Aorta (tissue), 5 donors: ENCODE measurements at regions not wholly inside any gene's neighbourhood (a gene's known extent, or its start where the extent isn't known, plus 50 kb on each side); places are given as distances from the start of the nearest gene placed in this dataset.

ENCODE experiments used
- ATAC-seq: fragments of 200-7000 bp; cut with Tn5 transposase; one replicate; pipeline ENCODE4 v1.9.1; 2022; ENCODE audit warnings: moderate library complexity; ENCODE audit not compliant: low FRiP score
- DNase-seq, 2 donors: peaks; one replicate each; pipeline ENCODE4 v3.0.0-alpha.2; 2020
- H3K27ac ChIP-seq, 2 donors: one replicate each; pipeline ENCODE4 v1.5.1; 2013; ENCODE audit warnings: low read length in 2 of 2, mild to moderate bottlenecking in 2 of 2, moderate library complexity in 2 of 2, control low read depth in 1 of 2, inconsistent platforms in 1 of 2, low read depth in 1 of 2
- H3K27me3 ChIP-seq, 2 donors: one replicate each; pipeline ENCODE4 v1.6.1; 2013; ENCODE audit warnings: control low read depth in 1 of 2, low read length in 1 of 2, mild to moderate bottlenecking in 1 of 2, moderate library complexity in 1 of 2; ENCODE audit not compliant: insufficient read depth in 2 of 2, control insufficient read depth in 1 of 2
- H3K36me3 ChIP-seq, 2 donors: one replicate each; pipeline ENCODE4 v1.6.1; 2013; ENCODE audit warnings: control low read depth in 1 of 2, low read length in 1 of 2, mild to moderate bottlenecking in 1 of 2; ENCODE audit not compliant: insufficient read depth in 2 of 2, control insufficient read depth in 1 of 2
- H3K4me1 ChIP-seq, 2 donors: one replicate each; pipeline ENCODE4 v1.6.1; 2013; ENCODE audit warnings: low read length in 2 of 2, control low read depth in 1 of 2, mild to moderate bottlenecking in 1 of 2, moderate library complexity in 1 of 2; ENCODE audit not compliant: insufficient read depth in 2 of 2, control insufficient read depth in 1 of 2
- H3K4me3 ChIP-seq, 2 donors: one replicate each; pipeline ENCODE4 v1.5.1; 2013; ENCODE audit warnings: low read length in 2 of 2, control low read depth in 1 of 2, mild to moderate bottlenecking in 1 of 2
- H3K9me3 ChIP-seq: one replicate; pipeline ENCODE4 v1.6.1; 2013; ENCODE audit warnings: mild to moderate bottlenecking, low read length; ENCODE audit not compliant: control insufficient read depth
- WGBS, 2 donors: extraction: QIAGEN DNeasy Blood & Tissue Kit; methylation state at CpG; one replicate each; pipeline ENCODE4 v1.1.7; 2013; 5-methylcytosine and 5-hydroxymethylcytosine counted together
- intact Hi-C, 2 donors: fragments of 100-400 bp; cut with DNase I; formaldehyde crosslinking; loops; one replicate each; pipeline versions ENCODE4 v1.14.2 to v1.15.0; 2022
- donor health status: healthy with polysubstance abuse.
- donor health status: Bipolar disorder and iron deficiency.
- donor health status: DM: no; HTN: no; CAD: no.
- donor health status: DM: no; HTN: no; CAD: no.
- donor health status: DM: yes; HTN: yes; CAD: no.

GRCh38 chr22:48575618-48576332 is 1251.9 kb downstream of the BRD1 start:
- Histone ChIP-seq H3K36me3 (no peaks in the 10 kb centered on the region), H3K4me3 (peak overlapping the region; percentile 41 to 79), H3K9me3 (no peaks in the 10 kb centered on the region), H3K4me1 (no peaks in the 10 kb centered on the region), H3K27ac (peak overlapping the region in 1 of 2 donors; percentile 6), H3K27me3 (no peaks in the 10 kb centered on the region)
- no peak for ATAC-seq
- 1 to 2% methylated on average over 15 to 118 of the region's 120 CpGs for WGBS, 2 donors
- peak in 1 of 2 donors; percentile 28 for DNase-seq
- intact Hi-C loops = loop anchor here (1.0 to 10.0 kb wide), 4 partner anchors 369 to 732 kb away; no protein-coding TSS in a partner anchor

DNA sequence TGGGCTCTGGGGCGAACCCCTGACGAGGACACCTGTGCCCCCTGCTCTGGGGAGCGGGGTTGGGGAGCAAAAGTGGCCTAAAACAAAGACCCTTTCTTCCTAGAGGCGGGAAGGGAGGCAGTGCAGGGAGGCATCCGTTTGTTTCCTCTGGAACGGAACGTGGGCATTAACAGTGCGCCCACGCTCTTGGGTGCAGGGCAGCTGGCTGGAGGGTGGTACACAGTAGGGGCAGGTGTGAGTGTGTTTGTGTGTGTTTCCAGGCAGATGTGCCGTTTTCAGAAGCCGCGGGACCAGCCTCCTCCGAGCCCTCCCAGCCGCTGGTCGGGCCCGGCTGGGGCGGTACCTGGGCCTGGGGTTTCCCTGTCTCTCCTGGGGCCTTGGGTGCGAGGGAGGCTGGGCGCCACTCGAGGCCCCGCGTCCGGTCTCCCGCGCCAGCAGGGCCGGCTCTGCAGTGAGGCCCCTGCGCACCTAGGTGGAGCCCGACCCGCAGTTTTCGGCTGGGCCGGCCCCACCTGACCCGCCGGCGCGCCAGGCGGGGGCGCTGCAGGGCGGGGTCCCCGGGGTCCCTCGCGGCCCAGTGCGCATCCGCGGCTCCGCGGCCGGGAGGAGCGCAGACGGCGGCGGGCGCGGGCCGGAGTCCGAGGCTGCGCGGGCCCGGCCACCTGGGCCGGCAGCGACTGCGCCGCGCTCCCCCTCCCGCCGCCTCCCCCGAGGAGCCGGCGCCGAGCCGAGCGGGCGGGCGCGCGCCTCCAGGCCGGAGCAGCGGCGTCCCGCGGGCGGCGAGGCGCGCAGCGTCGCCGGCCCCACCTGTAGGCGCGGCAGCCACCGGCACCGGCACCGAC is 1252.7 kb downstream of the BRD1 start:
- Histone ChIP-seq H3K4me3 (peak overlapping the region; percentile 41 to 79), H3K36me3 (no peaks in the 10 kb centered on the region), H3K27ac (peak overlapping the region in 1 of 2 donors; percentile 6), H3K4me1 (no peaks in the 10 kb centered on the region), H3K9me3 (no peaks in the 10 kb centered on the region), H3K27me3 (no peaks in the 10 kb centered on the region)
- ATAC-seq (peak; percentile 44), DNase-seq (peak in 1 of 2 donors; percentile 64)
- 7 to 14% methylated on average over 39 to 92 of the region's 92 CpGs for WGBS, 2 donors
- intact Hi-C loops = loop anchor here (1.0 to 10.0 kb wide), 4 partner anchors 370 to 732 kb away; no protein-coding TSS in a partner anchor

DNA sequence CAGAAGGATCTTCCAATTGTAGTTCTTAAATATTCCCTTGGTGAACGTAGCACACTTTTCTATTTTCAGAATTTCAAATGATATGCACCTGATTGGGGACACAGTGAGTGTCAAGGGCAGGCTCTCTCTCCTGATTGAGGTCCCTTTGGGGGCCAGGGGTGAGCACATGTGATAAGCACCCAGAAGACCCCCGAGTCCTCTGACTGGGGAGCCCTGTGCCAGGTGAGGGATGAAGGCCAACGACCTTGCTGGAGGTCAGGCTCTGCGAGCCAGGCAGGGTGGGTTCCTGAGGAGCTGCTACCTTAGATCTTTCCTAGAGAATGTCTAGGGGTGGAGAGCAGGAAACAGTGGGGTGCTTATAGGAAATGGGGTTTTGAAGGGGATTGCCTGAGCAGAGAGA is 1253.9 kb downstream of the BRD1 start:
- Histone ChIP-seq H3K4me1 (no peaks in the 10 kb centered on the region), H3K4me3 (no peak overlapping the region), H3K27me3 (no peaks in the 10 kb centered on the region), H3K36me3 (no peaks in the 10 kb centered on the region), H3K9me3 (peaks cover 2% of the 10 kb centered on the region), H3K27ac (no peak overlapping the region)
- intact Hi-C loops = loop anchor here in 1 of 2 donors (10.0 kb wide), 1 partner anchor 371 kb away; no protein-coding TSS in a partner anchor
- DNase-seq = peak in 1 of 2 donors; percentile 37
- ATAC-seq = no peak
- WGBS, 2 donors = 83 to 85% methylated on average over 4 of the region's 4 CpGs

GRCh38 chr22:48572951-48573350 is 1254.7 kb downstream of the BRD1 start:
- WGBS, 2 donors = 66 to 73% methylated on average over 4 of the region's 4 CpGs
- Histone ChIP-seq H3K9me3 (peaks cover 2% of the 10 kb centered on the region), H3K27ac (no peak overlapping the region), H3K4me3 (no peak overlapping the region), H3K36me3 (no peaks in the 10 kb centered on the region), H3K27me3 (no peaks in the 10 kb centered on the region), H3K4me1 (no peaks in the 10 kb centered on the region)
- DNase-seq (peak in 1 of 2 donors; percentile 25), ATAC-seq (no peak)
- intact Hi-C loops = loop anchor here in 1 of 2 donors (10.0 kb wide), 1 partner anchor 372 kb away; no protein-coding TSS in a partner anchor

DNA sequence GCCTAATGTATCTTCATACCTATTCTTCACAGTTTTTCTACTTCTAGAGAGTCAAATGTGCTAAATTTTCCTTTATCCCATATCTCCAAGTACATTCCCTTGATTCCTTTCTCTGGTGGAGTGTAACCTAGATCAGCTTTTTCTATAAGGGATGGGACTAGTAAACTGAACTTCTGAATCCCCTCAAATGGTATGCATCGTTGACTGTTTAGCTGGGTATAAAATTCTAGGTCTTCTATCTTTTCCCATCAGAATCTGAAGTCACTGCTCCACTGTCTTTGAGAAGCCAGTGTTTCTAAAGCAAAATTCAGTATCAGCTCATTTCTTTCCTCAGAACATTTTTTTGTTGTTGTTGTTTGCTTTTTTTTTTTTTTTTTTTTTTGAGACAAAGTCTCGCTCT is 1256.8 kb downstream of the BRD1 start:
- Histone ChIP-seq H3K36me3 (no peaks in the 10 kb centered on the region), H3K4me3 (no peak overlapping the region), H3K27ac (no peak overlapping the region), H3K9me3 (peaks cover 2% of the 10 kb centered on the region), H3K4me1 (no peaks in the 10 kb centered on the region), H3K27me3 (no peaks in the 10 kb centered on the region)
- 88 to 90% methylated on average over 2 of the region's 2 CpGs for WGBS, 2 donors
- intact Hi-C loops = loop anchor here in 1 of 2 donors (10.0 kb wide), 1 partner anchor 374 kb away; no protein-coding TSS in a partner anchor
- no peak for ATAC-seq
- no peak for DNase-seq

DNA sequence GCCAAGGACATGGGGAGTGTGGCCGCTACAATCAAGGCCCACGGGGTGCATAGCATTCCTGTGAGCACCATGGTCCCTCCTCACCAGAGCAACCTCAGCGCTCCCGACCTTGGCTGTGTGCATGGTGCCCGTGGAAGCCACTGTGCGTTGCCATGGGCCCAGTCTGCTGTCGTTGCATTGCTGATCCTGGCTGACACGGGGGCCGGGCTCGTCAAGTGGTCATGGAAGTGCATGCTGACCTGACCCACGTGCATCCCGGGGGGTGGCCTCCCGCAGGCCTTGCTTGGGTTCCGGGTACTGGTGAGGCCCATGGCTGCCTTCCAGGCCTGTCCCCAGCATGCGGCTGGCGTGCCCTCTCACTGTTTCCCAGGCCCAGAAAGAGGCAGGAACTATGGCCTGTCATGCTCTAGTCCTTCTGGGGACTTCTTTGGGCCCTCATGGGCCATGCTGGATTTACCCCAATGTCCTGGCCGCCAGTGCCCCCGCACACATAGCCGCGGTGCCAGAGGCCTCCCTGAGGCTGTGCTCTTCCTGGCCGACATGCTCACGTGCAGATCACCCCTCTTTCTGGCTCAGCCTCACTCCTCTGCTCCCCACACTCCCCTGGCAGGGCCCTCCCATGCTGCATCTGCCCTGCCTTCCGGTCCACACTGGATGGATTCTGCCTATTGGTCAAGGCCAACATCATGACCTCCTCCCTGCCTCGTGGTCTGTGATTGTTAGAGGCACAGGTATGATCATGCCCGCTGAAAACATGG is 1258.0 kb downstream of the BRD1 start:
- H3K9me3 ChIP-seq = peaks cover 2% of the 10 kb centered on the region
- WGBS, 2 donors = 94% methylated on average over 25 of the region's 25 CpGs
- no peak overlapping the region for H3K27ac ChIP-seq
- ATAC-seq = no peak
- H3K4me1 ChIP-seq = no peaks in the 10 kb centered on the region
- intact Hi-C loops = loop anchor here in 1 of 2 donors (10.0 kb wide), 1 partner anchor 375 kb away; no protein-coding TSS in a partner anchor
- no peaks in the 10 kb centered on the region for H3K36me3 ChIP-seq
- H3K27me3 ChIP-seq = no peaks in the 10 kb centered on the region
- no peak overlapping the region for H3K4me3 ChIP-seq
- DNase-seq = peak in 1 of 2 donors; percentile 38

DNA sequence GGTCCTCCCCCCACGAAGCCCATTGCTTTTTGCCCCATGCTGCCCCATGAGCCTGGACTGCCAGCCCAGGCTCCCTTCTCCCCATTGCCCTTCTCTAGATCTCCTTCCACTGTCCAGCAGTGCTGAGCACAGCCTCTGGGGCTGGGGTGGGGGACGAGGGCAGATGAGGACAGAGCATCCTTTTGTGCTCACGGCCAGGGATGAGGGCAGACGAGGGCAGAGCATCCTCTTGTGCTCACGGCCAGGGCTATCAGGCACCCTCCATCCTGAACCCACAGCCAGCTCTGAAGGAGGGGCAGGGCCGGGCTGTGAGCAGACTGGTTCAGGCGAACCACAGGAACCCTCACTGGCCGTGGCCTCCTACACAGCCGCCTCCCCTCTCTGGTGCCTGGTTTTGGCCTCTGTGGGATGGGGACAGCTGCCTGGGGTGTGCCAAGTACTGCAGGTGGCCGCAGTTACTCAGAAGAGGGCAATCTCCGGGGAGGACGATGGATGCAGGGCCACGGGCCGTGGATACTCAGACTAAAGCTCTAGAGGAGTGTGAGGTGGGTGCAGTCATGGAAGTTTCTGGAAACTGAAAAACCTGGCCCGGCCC is 1258.8 kb downstream of the BRD1 start:
- Histone ChIP-seq H3K27me3 (no peaks in the 10 kb centered on the region), H3K36me3 (no peaks in the 10 kb centered on the region), H3K4me1 (no peaks in the 10 kb centered on the region), H3K27ac (no peak overlapping the region), H3K9me3 (peaks cover 2% of the 10 kb centered on the region), H3K4me3 (no peak overlapping the region)
- intact Hi-C loops = no loop called here
- DNase-seq (peak in 1 of 2 donors; percentile 27), ATAC-seq (no peak)
- 84 to 88% methylated on average over 15 of the region's 15 CpGs for WGBS, 2 donors
